ENCODE measurements at regions not wholly inside any gene's neighbourhood (a gene's known extent, or its start where the extent isn't known, plus 50 kb on each side); places are given as distances from the start of the nearest gene placed in this dataset.

DNA sequence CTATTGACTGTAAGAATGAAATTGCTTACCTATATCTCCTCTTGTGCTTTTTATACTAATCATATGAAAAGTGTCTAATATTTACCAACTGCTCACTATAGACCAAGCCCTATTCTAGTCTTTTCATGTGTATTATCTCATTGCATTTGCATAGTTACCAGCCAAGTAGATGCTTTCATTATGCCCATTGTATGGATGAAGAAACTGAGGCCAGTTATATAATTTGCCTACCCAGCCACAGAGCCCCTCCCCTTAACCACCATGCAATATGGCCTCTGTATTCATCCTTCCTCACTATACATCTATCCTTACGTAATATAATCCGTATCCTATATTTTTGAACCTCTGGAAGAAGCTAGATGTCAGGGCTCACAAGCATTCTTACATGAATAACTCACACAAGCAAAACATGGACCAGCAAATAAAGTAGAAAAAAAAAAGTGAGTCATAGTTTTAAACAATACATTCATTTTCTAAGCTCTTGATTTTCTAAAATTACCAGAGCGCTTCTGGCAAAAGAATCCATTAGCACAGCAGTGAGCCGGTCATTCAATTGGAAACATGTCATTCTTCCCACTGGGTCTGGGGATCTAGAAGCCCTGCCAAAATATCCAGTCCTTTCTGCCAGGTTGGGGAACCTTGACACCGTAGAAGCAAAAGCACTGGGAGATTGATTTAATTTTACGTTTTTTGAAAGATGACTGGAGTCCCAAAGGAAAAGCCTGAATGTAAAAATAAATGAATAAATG lies 80.0 kb downstream of the C11orf91 start:
- TF ChIP-seq, protein P1, sequence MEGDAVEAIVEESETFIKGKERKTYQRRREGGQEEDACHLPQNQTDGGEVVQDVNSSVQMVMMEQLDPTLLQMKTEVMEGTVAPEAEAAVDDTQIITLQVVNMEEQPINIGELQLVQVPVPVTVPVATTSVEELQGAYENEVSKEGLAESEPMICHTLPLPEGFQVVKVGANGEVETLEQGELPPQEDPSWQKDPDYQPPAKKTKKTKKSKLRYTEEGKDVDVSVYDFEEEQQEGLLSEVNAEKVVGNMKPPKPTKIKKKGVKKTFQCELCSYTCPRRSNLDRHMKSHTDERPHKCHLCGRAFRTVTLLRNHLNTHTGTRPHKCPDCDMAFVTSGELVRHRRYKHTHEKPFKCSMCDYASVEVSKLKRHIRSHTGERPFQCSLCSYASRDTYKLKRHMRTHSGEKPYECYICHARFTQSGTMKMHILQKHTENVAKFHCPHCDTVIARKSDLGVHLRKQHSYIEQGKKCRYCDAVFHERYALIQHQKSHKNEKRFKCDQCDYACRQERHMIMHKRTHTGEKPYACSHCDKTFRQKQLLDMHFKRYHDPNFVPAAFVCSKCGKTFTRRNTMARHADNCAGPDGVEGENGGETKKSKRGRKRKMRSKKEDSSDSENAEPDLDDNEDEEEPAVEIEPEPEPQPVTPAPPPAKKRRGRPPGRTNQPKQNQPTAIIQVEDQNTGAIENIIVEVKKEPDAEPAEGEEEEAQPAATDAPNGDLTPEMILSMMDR (IDR thresholded peaks at IDR 0.05): no peak
- no peak for TF ChIP-seq POLR2A (IDR thresholded peaks at IDR 0.05)
